GM12878 (cell line): ENCODE measurements at regions not wholly inside any gene's neighbourhood (a gene's known extent, or its start where the extent isn't known, plus 50 kb on each side); places are given as distances from the start of the nearest gene placed in this dataset.

Source experiments
- EZH2 ChIP-seq: IDR thresholded peaks from 2 replicates; pipeline ENCODE4 v1.6.1; 2012; ENCODE audit warnings: low read depth, mild to moderate bottlenecking, control low read depth, inconsistent platforms, low read length, borderline replicate concordance; ENCODE audit not compliant: control insufficient read depth
- GABPA ChIP-seq: IDR thresholded peaks from 2 replicates; pipeline ENCODE4 v1.6.1; 2014; ENCODE audit warnings: antibody characterized with exemption, low read depth, mild to moderate bottlenecking, inconsistent platforms
- TF ChIP-seq, protein P1 (sequence below), 3 experiments: IDR thresholded peaks in 2 of 3; conservative IDR thresholded peaks in 1 of 3; 2 replicates each; pipeline ENCODE4 v1.5.1; 2011; ENCODE audit warnings: low read depth in 3 of 3, low read length in 3 of 3, mild to moderate bottlenecking in 3 of 3, control low read depth in 2 of 3, moderate library complexity in 2 of 3, inconsistent platforms in 1 of 3, mixed read lengths in 1 of 3; ENCODE audit not compliant: control insufficient read depth in 2 of 3, insufficient read depth in 1 of 3; ENCODE audit errors: extremely low read depth in 1 of 3
- TF ChIP-seq, protein P2 (sequence below): fragments of 450-650 bp; formaldehyde crosslinking; IDR thresholded peaks from 2 replicates; pipeline ENCODE4 v1.4.0; 2020; ENCODE audit warnings: mild to moderate bottlenecking, moderate library complexity

- TF ChIP-seq, protein P1, sequence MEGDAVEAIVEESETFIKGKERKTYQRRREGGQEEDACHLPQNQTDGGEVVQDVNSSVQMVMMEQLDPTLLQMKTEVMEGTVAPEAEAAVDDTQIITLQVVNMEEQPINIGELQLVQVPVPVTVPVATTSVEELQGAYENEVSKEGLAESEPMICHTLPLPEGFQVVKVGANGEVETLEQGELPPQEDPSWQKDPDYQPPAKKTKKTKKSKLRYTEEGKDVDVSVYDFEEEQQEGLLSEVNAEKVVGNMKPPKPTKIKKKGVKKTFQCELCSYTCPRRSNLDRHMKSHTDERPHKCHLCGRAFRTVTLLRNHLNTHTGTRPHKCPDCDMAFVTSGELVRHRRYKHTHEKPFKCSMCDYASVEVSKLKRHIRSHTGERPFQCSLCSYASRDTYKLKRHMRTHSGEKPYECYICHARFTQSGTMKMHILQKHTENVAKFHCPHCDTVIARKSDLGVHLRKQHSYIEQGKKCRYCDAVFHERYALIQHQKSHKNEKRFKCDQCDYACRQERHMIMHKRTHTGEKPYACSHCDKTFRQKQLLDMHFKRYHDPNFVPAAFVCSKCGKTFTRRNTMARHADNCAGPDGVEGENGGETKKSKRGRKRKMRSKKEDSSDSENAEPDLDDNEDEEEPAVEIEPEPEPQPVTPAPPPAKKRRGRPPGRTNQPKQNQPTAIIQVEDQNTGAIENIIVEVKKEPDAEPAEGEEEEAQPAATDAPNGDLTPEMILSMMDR (IDR thresholded peaks at IDR 0.05 in 2 of 3, conservative IDR thresholded peaks at IDR 0.05 in 1 of 3; ENCODE audit: control insufficient read depth in 2 of 3, extremely low read depth in 1 of 3, insufficient read depth in 1 of 3, low read depth in 3 of 3, low read length in 3 of 3) = no peak
- TF ChIP-seq, protein P2, sequence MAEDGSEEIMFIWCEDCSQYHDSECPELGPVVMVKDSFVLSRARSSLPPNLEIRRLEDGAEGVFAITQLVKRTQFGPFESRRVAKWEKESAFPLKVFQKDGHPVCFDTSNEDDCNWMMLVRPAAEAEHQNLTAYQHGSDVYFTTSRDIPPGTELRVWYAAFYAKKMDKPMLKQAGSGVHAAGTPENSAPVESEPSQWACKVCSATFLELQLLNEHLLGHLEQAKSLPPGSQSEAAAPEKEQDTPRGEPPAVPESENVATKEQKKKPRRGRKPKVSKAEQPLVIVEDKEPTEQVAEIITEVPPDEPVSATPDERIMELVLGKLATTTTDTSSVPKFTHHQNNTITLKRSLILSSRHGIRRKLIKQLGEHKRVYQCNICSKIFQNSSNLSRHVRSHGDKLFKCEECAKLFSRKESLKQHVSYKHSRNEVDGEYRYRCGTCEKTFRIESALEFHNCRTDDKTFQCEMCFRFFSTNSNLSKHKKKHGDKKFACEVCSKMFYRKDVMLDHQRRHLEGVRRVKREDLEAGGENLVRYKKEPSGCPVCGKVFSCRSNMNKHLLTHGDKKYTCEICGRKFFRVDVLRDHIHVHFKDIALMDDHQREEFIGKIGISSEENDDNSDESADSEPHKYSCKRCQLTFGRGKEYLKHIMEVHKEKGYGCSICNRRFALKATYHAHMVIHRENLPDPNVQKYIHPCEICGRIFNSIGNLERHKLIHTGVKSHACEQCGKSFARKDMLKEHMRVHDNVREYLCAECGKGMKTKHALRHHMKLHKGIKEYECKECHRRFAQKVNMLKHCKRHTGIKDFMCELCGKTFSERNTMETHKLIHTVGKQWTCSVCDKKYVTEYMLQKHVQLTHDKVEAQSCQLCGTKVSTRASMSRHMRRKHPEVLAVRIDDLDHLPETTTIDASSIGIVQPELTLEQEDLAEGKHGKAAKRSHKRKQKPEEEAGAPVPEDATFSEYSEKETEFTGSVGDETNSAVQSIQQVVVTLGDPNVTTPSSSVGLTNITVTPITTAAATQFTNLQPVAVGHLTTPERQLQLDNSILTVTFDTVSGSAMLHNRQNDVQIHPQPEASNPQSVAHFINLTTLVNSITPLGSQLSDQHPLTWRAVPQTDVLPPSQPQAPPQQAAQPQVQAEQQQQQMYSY (CRISPR knock-in tag) = no peak
- TF ChIP-seq GABPA = no peak
- no peak for TF ChIP-seq EZH2
Observed at GRCh38 chr10:94052281-94052680, 58.5 kb downstream of the PLCE1 start.
